CD4-positive, alpha-beta T cell treated with Interleukin-6 at 100 ng/mL for 8 hours (primary cell): ENCODE measurements at regions not wholly inside any gene's neighbourhood (a gene's known extent, or its start where the extent isn't known, plus 50 kb on each side); places are given as distances from the start of the nearest gene placed in this dataset.
"Not testable (repeated sequence)": the region's sequence is repeated elsewhere in the genome, so short reads cannot be mapped to it uniquely, and the experiment has no call there.

Experiments
- DNase-seq: peaks from one replicate; pipeline ENCODE4 v3.0.0-alpha.2; 2020; ENCODE audit warnings: mixed read lengths, low spot score

DNA sequence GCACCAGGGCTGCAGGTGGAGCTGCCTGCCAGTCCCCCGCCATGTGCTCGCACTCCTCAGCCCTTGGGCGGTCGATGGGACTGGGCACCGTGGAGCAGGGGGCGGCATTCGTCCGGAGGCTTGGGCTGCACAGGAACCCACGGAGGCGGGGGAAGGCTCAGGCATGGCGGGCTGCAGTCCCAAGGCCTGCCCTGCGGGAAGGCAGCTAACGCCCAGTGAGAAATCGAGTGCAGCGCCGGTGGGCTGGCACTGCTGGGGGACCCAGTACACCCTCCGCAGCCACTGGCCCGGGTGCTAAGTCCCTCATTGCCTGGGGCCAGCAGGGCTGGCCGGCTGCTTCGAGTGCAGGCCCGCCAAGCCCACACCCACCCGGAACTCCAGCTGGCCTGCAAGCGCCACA lies 130.5 kb upstream of the RXFP2 start:
- DNase-seq, result not testable (repeated sequence)

DNA sequence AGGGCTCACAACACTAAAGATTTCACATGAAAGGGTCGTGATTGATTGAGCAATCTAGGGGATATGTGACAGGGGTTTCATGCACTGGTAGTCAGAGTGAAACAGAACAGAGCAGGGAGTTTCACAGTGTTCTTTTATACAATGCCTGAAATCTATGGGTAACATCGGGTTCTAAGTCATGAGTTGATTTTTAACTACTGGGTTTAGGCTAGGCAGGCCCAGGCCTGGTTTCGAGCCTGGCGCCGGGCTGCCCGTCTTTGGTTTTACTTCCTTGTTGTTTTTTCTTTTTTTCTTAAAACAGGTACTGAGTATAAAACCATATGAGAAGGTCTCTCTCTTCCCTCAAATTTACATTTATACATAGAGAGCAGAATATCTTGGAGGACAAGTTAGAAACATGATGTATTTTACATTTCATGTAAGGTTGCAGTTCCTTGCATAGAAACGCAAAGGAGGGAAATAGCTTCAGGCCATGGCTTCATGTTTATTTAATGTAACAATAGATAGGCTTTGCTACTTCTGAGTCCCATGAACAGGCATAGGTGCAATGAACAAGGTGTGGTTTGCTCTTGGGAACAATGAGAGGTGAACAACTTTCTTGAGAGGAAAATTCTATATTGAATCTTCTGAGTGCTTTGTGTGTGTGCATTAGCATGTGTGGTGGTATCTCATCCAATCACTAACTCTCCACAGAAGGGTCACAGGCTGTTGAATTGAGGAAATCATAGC lies 128.9 kb upstream of the RXFP2 start:
- DNase-seq, result no peak

- no peak for DNase-seq
These were observed 128.1 kb upstream of the RXFP2 start for GRCh38 chr13:31611214-31611613.

DNA sequence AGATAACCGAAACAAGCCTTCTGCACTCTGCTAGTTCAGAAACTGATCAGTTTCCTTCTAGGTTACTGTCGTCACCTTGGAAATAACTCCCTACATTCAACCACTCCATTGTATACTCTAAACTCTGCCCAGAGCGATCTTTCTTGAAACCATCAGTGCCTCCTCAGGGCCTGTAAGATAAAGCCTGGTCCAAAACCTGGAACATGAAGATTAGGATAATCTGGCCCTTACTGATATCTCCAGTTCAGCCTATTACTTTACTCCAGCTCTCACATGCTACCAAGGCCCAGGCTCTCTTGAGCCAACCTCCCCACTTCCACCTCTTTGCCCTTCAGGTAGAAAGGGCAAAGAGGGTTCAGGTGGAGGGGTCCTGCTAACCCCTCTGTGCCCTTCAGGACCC lies 125.3 kb upstream of the RXFP2 start:
- DNase-seq, result no peak

GRCh38 chr13:31614704-31615103 lies 124.6 kb upstream of the RXFP2 start:
- DNase-seq, result no peak

GRCh38 chr13:31625115-31625514 lies 114.2 kb upstream of the RXFP2 start:
- no peak for DNase-seq

GRCh38 chr13:31627097-31627845 lies 112.1 kb upstream of the RXFP2 start:
- DNase-seq, result no peak

- no peak for DNase-seq
These were observed 110.1 kb upstream of the RXFP2 start for GRCh38 chr13:31629085-31629780.

GRCh38 chr13:31631071-31631470 lies 108.3 kb upstream of the RXFP2 start:
- no peak for DNase-seq

DNA sequence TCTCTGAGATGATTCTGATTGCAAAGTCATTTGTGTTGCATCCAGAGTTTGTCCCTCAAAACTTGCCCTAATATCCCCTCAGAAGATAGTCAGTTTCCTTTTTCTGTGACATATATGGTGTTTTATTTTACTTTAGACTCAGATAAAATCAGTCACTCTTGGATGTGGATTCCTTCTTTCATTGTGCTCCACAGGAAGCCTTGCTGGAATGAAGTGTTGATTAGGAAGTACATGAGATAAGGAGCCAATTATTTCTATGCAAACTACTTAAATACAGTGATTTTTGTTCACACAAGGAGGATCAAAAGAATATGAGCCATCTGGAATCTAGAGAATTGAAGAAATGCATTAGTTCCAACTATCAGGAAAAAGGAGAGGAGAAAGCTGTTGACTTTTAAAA lies 107.6 kb upstream of the RXFP2 start:
- no peak for DNase-seq

DNA sequence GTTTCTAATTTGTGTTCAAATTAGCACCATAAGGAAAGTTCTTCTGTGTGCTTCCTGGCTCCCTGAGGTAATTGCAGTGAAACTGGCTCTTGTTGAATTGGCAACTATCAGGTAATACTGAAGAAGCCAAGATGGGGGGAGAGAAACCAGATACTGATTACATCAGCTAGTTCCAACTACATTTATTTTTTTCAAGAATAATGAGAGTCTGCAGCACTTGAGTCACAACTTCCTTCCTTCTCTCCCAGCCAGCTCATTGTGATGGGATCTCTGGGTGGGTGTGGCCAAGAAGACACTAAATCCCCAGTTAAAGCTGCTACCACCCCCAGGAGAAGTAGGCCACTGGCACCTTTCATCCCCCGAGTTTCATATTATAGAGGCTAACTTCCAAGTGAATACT lies 100.7 kb upstream of the RXFP2 start:
- no peak for DNase-seq

DNA sequence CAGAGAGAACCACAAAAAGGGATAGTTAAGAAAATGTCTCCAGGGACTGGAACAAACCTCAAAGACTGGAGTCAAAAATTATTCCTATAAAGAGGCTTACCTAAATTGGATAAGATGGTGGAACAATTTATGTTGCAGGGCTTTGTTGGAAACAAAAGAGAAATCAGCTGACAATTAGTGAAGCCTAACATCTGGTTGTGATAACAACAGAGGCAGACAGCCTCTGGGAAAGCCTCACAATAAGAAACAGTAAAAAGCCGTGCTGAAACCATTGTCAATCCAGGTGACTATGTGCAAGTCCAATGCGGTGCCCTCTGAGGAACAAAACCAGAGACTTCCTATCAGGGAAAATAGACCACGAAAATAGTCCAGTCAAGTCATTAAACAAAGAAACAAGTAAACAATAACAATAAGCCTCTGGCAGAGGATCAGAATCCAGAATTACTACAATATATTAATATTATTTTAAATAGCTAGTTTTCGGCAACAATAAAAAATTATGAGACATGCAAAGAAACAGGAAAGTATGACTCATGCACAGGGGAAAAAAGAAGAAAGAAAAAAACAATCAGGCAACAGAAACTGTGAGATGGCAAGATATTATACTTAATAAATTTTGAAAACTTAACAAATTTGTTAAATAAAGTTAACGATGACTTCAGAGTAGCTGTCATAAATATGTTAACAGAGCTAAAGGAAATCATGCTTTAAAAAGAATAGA lies 99.7 kb upstream of the RXFP2 start:
- no peak for DNase-seq

DNA sequence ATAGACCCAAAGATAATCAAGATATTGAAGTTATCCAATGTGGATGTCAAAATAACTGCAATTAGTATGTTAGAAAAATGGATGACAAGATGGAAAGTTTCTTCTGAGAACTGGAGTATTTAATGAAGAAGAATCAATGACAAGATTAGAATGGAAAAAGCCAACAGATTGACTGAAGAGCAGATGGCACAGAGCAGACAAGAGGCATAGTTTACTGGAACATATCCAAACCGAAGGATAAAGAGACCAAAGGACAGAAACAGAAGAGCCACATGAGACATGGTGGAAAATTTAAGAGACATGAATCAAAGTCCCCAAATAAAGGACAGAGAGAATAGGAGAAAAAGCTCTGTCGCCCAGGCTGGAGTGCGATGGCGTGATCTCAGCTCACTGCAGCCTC lies 89.6 kb upstream of the RXFP2 start:
- DNase-seq, result no peak

DNA sequence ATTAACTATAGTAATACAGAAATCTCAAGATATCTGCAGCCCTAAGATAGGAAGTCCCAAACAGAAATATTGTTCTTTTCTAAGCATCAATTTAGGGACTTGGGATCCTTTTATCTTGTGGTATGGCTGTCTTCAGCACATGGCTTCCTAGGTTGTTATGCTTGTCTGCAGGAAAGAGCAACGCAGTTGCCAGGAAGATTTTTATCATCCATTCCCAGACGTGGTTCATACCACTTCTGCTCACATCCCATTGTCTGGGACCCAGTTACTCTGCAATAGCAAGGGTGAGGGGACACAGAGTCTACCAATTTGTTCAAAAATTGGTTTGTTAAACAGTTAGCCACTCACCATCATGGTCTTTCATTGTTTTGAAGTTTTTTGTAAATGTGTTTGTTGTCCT lies 85.6 kb upstream of the RXFP2 start:
- DNase-seq, result no peak

- no peak for DNase-seq
These were observed 75.3 kb upstream of the RXFP2 start for GRCh38 chr13:31663880-31664585.

DNA sequence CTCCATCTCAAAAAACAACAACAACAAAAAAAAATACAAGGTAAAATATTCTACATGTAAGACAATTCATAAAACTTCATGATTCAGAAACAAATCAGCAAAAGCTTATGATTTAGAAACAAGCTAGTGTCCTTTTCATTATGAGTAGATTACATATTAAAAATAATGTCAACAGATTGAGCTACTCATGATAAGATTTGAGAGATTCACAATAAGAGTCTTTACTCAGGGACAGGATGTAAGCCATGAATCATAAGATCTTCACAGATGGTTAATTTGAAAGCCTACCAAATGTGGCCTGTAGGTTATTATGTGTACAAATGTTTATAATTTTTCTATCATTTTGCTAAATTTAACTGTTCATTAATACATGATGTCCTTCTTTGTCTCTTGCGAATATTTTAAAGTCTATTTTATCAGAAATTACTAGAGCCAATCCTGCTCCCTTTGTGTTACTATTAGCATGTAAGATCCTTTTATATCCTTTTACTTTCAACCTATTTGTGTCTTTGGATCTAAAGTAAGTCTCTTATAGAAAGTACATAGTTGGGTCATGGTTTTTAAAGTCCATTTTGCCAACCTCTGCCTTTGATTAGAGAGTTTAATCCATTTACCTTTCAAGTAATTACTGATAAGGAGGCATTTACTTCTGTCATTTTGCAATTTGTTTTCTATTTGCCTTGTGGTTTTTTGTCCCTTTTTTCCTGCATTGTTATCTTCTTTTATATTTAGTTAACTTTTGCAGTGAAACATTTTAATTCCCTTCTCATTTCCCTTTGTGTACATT lies 68.3 kb upstream of the RXFP2 start:
- no peak for DNase-seq

GRCh38 chr13:31674051-31674450 lies 65.3 kb upstream of the RXFP2 start:
- no peak for DNase-seq

GRCh38 chr13:31675440-31675953 lies 63.8 kb upstream of the RXFP2 start:
- no peak for DNase-seq

DNA sequence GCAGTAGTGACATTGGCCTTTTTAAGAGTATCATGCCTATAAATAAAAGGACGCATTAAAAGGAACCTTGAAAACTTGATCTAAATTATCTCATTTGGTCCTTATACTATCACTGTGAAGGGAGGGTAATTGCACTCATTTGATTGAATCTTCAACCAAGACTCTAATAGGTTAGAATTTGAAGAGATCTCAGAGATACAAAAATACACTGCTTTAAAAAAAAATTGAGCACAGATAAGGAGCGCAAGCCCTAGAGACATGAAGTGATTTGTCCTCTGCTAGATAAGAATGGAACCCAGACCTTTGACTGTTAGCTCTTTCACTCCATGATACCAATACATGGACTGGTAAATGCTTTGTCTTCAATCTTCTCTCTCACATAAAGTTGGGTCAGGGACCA lies 58.2 kb upstream of the RXFP2 start:
- no peak for DNase-seq

GRCh38 chr13:31684466-31684865 lies 54.9 kb upstream of the RXFP2 start:
- no peak for DNase-seq
